Epidermal melanocyte (primary cell): ENCODE measurements at regions not wholly inside any gene's neighbourhood (a gene's known extent, or its start where the extent isn't known, plus 50 kb on each side); places are given as distances from the start of the nearest gene placed in this dataset.
"Not testable (repeated sequence)": the region's sequence is repeated elsewhere in the genome, so short reads cannot be mapped to it uniquely, and the experiment has no call there.

ENCODE experiments used
- DNase-seq: peaks from one replicate; pipeline ENCODE4 v3.0.0; 2011; ENCODE audit warnings: low spot score; ENCODE audit not compliant: insufficient read length

DNA sequence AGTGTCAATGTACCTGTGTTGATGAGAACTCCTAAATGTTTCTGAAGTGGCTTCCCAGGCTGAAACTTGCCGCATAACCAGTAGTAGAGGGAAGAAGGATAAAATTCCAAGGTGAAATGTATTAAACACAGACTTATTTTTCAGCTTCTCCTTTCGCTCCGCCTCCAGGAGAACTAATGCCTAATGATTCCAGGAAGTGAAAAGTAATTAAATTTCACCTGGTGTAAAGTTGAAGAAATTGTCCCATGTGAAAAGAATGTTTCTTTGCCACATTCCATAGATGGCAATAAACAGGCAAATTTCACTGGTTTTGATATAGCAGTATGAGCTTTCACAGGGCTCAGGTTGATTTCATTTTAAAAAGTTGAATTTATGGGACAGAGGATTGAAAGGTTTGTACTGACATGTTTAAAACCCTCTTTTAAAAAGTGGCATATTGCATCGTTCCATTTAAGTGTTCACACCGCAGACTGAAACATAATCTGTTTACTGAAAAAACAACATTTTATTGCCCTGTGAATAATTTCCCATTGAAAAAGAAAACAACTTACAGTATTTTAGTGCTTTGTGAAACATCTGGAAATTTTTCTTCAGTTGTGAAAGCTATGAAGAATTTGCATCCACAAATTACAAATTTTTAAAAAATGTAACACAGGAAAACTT is 453.4 kb upstream of the NFE2L3 start:
- no peak for DNase-seq

DNA sequence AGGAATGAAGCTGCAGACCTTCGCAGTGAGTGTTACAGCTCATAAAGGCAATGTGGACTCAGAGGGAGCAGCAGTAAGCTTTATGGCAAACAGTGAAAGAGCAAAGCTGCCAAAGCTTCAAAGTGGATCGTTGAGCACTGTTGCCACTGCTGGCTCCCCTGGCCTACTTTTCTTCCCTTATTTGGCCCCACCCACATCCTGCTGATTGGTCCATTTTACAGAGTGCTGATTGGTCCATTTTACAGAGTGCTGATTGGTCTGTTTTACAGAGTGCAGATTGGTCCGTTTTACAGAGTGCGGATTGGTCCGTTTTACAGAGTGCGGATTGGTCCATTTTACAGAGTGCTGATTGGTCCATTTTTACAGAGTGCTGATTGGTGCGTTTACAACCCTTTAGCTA is 451.9 kb upstream of the NFE2L3 start:
- DNase-seq = not testable (repeated sequence)

DNA sequence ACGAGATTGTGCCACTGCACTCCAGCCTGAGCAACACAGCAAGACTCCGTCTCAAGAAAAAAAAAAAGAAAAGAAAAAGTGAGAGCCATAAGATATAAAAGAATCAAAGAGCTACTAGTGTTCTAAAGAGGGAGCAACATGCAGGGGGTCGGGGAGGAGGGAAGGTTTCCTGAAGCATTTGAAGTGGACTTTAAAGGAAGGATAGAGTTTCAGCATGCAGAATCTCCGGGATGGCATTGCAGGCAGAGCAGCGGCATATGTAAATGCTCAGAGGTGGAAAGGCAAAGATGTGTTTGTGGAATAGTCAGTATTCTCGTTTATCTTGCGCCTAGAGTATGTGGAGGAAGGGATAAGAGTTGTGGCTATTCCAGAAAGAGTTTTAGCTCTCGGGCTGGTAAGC is 447.6 kb upstream of the NFE2L3 start:
- no peak for DNase-seq

DNA sequence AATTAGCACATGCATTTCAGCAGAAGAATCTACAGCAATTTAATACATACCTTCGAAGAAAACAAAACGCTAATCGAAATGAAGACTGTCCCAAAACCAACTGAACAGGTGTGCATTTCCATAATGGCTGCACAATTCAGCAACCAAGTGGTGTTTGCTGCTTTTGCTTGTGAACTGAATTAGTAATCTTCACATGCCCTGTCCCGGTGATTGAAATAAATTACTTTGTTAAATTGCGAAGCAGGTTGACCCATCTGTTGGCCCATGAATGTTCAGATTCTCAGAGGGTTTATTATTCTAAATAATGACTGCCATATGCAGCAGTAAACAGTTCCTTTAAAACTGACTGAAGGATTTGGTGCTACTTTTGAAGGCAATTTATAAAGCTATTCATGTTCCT is 445.2 kb upstream of the NFE2L3 start:
- no peak for DNase-seq

DNA sequence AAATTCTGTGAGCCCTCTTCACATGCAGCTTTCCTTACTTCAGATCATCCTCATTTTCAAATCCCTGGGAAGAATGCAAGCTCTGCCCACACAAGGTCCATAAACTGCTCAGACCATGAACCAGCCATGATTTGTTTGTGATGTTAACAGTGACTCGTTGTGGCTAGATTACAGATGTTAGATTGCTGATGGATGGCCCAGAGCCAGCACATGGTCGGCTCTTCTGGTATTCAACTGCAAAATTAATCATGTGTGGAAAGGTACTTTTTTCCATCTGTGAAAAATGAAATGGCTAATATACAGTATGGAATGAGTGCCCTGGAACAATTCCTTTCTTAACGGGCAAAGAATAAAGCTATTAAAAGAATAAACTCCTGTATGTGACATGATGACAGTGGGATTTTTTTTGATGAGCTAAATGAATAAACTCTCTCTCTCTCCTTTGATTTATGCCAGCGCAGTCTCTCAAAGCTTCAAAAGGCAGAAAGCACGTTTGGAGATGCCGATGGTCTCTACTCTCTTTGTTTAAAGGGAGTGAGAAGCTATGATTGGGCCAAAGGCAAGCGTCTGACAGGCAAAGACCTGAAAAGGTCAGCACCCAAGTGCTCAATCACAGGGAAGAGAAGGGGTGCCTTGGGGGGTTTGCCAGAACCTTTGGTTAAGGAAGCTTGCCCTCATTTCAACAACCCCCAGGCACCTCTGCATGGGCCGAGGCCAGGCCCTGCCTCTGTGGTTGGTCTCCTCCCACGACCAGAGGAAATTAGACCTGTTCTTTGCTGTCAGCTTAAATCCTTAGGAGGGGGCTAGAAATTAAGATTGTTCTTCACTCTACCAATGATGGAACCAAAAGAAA is 444.0 kb upstream of the NFE2L3 start:
- no peak for DNase-seq

DNA sequence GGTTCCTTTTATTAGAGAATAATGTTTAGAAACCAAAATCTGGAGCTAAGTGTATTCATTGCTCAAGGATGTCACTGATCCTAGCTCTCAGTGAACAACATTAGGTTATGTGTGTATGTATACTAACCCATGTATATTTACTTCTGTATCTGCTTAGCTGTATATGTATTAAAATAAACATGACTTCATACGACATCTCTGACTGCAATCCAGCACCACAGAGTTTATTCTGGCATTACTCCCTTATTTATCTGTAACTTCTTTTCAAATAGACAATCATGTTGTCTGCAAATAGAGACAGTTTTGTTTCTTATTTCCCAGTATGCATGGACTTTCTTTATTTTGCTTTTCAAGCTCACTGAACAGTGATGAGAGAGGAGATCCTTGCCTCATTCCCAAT is 441.0 kb upstream of the NFE2L3 start:
- DNase-seq = no peak

DNA sequence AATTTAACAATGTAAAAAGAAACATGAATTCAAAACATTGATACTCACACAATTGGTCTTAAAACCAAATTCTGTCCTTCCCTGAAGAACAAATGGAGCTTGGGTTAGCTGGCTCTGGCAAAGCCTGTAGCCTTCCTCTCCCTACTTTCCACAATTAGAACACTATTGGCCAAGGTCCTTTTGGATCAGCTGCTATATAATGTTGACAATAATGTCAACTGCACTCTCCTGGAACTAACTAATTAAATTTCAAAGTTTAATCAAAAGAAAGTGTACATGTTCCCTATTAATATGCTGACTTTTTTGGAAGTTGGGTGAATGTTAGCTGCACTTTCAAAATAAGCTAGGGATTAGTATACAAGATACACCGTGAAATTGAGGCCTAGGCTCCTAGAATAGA is 440.1 kb upstream of the NFE2L3 start:
- DNase-seq = no peak

DNA sequence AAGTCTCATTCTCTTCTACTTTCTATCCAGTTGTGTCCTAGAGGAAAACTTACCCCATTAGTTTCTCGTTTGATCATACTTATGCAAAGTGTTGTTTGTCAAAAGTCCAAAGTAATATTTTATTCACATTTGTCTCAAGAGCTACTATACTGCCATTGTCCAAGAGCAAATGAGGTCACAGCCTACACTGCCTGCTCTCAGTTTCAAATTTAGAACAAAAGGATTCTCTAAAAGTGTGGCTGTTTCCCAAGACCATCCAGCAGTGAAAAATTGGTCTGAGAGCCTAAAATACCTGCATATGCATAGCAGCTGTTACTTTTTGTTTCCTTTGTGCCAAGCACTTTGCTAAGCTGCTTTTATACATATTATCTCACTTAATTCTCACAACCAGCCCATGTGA is 439.5 kb upstream of the NFE2L3 start:
- DNase-seq = no peak

DNA sequence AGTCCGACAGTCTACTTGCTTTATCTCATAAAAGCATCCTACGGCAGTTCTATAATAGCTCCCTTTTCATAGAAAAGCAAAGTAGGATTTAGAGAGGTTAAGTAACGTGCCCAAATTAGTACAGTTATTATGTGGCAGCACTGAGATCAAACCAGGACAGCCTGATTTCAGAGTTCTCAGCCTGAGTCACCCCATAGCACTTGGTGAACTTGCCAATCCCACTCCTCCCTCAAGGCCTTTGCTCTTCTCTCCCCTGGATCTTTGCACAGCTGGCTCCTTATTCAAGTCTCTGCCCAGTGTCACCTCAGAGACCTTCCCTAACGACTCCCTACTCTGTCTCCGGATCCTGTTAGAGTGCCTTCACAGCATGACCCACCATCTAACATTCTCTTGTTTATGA is 438.0 kb upstream of the NFE2L3 start:
- no peak for DNase-seq

DNA sequence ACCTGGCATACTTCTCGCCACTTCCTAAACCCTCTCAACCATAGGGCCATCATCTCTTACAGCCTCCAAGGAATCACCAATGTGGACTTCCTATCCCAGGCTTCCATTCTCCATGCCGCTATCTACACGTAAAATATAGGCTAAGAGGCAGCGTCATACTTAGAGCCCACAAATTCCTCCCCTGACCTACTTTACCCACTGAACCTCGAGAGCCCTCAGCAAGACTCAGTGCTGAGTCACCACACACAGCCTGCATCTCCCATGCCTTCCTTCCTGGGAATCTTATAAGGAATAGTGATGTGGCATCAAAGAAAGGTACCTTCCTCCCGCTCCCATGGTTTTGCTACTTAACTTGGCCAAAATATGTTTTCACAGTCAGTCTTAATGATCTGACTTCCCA is 435.6 kb upstream of the NFE2L3 start:
- no peak for DNase-seq

DNA sequence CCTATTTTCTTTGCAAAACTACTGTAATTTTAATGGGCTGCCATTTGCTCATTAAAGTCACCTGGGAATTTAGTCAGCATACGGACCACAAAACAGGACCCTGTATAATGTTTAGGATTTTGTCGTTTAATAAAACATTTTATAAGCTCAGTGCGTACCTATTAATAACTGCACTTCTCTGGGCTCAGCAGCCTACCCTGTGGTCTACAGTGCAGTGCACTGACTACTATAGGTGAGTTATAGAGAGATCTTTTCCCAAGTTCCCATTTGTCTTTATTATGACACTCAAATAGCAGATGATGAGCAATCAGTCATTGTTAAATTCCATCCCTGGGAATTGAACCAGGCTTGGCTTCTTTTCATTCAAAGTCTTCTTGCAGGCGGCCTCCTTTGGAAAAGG is 433.4 kb upstream of the NFE2L3 start:
- no peak for DNase-seq

DNA sequence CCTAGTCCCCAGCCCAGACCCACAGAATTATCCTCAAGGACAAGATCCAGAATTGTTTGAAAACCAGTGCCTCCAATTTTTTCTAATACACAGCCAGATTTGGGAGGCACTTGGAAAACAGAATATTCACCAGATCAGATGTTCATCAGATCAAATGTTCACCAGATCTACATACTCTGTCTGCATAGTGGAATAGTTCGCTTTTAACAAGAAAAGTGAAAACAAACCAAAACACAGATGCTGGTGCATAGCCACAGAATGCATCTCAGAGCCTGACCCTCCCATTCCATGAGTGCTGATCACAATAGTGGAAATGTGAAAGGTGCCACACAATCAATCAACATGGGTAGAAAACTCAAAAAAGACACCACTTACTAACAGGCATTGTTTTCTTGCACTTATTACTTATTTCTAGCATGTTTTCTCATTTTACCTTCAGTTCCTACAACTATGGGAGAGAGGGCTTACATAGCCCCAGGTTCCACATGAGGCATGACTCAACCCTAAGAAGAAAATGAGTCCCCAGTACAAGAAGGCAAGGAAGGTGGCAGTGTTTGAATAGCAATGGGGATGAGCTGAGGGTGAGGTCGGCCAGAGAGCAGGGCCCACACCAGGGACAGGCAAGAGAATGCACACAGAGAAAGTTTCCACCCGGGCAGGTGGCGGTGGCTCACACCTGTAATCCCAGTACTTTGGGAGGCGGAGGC is 432.7 kb upstream of the NFE2L3 start:
- DNase-seq = no peak

DNA sequence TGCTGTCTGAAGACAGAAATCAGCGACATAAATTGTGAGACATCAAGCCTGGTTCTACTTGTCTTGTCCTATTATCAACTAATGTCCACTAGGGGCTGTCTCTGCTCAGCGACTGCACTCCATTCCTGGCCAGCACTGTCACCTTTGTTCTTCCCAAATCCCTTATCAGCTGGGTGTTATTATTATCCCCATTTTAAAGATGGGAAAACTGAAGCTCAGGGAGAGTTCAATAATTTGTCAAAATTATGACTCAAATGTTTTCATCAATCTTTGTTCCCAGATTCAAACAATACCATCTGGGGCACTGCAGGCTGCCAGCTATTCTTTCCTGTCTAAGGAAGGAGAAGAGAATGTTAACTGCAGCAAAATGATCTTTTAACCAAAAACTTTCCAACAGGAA is 431.6 kb upstream of the NFE2L3 start:
- DNase-seq = no peak

DNA sequence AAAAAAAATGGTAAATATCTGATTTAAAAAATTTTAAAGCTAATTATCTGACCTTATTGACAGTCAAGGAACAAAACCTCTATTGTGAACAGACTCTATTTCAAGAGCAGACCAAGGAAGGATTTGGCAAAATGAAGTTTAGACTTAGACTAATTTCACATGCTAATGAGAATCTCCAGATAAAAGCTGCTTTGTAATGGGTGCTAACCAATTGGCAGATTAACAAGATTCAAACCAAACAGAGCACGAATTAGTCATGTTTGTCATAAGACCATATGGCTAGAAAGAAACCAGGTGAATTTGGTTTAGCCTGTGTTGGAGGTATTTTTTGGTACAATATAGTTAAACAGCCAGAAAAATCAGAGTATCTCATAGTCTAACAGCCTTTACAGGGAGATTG is 429.1 kb upstream of the NFE2L3 start:
- no peak for DNase-seq

DNA sequence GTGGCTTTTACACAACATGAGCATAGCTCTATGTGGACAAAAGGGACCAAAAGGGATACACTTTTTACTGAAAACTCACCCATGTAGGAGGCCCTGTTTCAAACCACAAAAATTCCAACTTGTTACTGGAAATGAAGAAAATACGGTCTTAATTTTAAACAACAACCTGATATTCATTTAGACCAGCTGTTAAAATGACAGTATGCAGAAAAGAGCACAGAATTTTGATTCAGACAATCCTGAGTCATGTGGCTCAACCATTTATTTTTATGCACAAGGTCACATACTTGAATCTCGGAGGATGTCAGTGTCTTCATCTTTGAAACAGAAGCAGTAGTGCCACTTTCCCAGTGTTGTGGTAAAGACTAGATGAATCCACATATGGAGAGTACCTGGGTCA is 426.5 kb upstream of the NFE2L3 start:
- no peak for DNase-seq

DNA sequence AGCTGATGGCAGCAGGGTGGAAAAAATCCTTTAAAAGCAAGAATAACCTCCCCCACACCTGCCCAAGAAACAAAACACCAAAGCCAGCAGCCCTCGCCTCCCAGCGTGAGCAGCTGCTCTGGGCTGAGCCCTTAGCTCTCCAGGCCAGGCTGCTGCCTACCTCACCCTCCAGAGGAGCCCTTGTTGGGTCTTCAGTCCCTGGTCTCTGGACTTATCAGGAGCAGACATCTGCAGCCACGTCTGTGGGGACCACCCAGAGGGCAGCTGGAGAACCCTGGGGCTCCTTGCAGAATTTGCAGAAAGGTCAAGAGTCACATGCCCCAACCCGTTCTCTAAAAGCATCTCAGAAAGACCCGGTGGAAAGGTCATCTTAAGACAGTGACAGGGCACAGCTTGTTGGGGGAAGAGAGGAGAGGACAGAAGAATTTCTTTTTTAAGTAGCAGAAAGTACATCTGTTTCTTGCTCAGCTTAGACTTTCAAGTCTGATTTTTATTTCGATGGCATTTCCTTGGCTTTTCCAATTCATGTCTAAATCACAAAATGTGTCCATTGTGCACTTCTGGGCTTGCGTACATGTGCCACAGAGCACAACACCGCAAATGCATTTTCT is 425.7 kb upstream of the NFE2L3 start:
- DNase-seq = no peak

DNA sequence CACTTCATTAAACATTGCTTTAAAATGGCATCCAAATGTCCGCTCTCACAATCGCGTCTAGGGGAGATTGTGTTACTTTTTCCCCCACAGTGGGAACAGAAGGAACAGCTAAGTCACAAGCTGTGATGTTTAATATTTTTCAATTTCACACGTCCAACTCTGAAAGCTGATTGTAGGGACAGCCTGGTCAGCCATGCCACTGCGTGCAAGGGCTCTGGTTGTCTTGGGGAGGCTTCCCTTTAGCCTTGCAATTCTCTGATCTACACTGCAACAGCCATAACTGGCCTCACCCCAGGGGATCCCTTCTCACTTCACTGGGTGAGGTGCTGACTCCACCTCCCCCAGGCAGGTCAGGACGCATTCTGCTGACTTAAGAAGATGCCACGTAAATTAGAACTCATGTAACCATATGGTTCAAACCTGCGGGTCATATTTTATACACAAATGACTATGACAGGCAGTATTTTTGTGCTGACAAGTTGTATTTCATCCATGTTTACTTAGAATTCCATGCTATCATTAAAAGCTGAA is 425.2 kb upstream of the NFE2L3 start:
- no peak for DNase-seq

DNA sequence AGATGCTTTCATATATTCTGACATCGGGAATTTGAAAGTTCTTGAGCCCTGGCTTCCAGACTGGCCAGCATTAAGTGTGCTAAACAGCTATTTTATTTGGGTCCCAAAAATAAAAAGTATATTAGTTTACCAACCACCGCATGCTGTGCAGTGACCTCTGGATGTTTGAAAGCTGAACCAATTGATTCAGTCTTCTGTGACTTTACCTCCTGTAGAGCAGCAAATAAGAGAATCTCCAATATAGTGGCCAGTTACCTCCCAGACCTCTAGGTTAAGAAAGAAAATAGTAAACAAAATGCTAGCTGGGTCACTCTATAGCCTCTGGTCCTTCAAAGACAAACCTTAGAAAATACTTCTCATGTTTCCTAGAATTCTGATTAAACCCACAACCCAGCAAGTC is 424.6 kb upstream of the NFE2L3 start:
- DNase-seq = no peak

DNA sequence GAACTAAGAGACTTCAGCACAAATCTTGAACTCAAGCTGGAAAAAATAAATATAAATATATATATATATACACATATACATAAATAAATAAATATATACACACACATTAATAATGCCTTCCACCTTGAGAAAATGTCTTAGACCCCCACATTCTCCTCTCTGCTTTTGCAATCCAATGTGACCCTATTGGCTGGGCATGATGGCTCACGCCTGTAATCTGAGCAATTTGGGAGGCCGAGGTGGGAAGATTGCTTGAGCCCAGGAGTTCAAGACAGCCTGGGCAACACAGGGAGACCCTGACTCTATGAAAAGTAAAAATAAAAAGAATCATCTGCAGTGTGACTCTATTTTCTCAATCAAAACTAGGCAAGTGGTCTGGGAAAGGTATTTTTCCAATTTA is 424.1 kb upstream of the NFE2L3 start:
- no peak for DNase-seq

DNA sequence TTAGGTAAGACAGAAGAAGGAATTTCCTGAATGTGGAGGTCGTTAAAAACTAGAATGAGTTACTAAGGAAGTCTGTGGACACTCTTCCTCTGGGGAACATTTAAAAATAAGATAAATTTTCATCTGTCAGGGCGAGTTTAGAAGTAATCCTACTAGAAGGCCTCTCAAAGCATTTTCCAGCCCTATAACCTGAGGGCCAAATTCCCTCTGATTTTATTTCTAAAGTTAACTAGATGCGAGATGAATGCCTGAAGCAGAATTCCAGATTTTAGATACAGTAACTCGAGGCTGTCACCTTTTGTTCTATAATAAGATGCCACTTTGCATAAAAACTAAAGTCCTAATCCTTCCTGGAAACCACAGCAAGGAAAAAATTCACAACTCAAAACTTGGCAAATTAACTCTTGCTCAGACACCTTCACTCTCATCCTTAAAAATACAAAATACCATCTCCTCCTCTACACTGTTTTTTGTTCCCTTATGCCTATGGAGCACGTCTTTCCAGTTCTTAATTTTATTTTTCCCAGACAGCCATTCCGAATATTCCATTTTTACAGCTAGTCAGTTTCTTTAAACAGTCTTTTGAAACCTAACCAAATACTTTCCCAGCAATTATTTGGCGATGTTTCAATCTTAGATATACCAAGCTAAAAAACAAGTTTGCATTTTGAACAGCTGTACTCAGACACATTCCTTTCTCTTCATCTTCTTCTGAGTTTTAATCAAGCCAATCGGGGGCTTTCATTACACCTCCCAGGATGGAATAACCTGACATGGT is 420.7 kb upstream of the NFE2L3 start:
- no peak for DNase-seq

DNA sequence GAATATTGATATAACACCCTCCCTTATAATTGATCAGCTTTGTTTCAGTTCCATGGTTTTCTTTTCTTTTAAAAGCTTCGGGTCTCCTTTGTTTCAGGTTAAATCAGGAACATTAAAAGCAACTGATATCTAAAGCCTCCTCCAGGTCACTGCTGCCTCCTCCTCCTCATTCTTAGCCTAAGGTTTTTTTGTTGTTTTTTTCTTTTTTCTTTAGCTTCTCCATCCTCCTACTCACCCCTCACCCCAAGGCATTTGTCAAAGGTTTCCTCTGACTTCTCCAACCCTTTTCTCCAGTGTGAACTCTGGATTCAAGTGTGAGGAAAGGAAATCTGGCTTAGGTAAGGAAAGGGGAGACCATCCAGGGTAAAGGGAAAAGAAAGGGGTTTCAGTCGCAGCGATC is 420.2 kb upstream of the NFE2L3 start:
- no peak for DNase-seq
